ENCODE measurements at regions not wholly inside any gene's neighbourhood (a gene's known extent, or its start where the extent isn't known, plus 50 kb on each side); places are given as distances from the start of the nearest gene placed in this dataset.

DNA sequence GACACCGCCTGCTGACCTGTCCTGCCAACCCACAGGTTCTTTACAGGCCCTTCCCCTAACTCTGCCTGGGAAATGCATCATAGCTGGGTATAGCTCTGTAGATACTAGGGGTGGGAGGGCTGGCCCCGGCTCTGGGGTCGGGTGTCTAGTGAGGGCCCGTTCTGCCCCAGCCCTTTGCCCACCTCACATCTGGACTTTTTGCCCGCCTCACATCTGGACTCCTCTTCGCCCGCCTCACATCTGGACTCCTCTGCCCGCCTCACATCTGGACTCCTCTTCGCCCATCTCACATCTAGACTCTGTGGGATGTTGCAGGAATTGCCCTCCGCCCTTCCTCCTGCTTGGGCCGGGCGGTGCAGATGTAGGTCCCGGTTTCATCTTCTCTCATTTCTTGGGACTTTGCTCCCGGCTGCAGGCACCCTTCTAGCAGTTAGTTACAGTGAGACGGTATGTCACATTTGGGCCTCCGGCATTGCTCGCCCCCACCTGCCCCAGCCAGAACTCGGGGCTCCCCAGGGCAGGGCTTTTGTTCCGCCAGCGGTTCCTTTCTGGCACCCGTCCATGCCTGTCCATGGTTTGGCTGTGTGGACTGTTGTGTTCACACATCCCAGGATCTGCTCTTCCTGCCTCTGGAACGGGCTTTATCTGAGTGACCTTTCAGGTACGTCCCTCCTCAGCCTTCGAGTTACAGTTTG is 1153.7 kb downstream of the BRD1 start:
- Mint-ChIP-seq H3K36me3 (ENCODE audit: insufficient read depth) (no peaks in the 10 kb centered on the region), H3K4me3 (no peak overlapping the region), H3K4me1 (ENCODE audit: low read depth) (no peaks in the 10 kb centered on the region), H3K27me3 (ENCODE audit: low read depth) (peaks cover 3% of the 10 kb centered on the region), H3K9me3 (peaks cover 15% of the 10 kb centered on the region)
- no peak for DNase-seq
- no peak for ATAC-seq

DNA sequence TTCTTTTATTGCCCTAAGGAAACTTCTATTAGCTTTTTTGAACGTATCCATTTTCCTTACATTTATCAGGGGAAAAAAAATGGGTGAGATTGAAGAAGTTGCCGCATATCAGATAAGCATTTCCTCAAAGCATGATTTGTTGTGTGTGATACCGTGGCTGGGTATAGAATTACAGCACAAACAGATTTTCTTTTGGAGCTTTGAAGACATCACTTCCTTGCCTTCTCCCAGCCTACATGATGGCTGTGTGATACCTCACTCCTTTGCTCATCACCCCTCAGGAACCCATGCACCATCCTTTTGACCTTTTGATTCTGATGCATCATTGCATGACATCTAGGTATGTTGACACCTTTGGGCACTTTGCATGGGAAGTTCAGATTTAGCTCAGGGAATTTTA is 1155.3 kb downstream of the BRD1 start:
- ATAC-seq (no peak), DNase-seq (no peak)
- Mint-ChIP-seq H3K4me1 (ENCODE audit: low read depth) (no peaks in the 10 kb centered on the region), H3K27me3 (ENCODE audit: low read depth) (no peaks in the 10 kb centered on the region), H3K4me3 (no peak overlapping the region), H3K36me3 (ENCODE audit: insufficient read depth) (no peaks in the 10 kb centered on the region), H3K9me3 (peaks cover 15% of the 10 kb centered on the region)

DNA sequence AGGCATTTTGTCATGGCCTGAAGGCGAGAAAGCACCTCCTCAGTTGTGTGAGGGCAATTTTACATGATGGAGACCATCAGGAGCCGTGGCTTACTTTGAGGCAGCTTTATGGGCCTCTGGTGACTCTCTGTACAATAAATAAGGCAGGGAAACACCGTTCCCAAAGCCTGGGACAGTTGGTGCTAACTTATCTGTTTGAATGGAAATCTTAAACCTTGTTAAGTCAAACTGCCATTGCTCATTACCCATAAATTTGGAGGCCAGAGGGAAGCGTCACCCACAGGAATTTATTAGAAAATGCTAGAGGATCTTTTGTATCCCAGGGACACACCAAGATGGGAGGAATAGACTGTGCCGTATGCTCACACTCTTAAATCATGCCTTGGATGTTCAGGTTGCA is 1156.9 kb downstream of the BRD1 start:
- no peaks in the 10 kb centered on the region for H3K4me1 Mint-ChIP-seq (ENCODE audit: low read depth)
- H3K27me3 Mint-ChIP-seq (ENCODE audit: low read depth), result no peaks in the 10 kb centered on the region
- peaks cover 15% of the 10 kb centered on the region for H3K9me3 Mint-ChIP-seq
- no peak overlapping the region for H3K4me3 Mint-ChIP-seq
- ATAC-seq (no peak), DNase-seq (no peak)
- no peaks in the 10 kb centered on the region for H3K36me3 Mint-ChIP-seq (ENCODE audit: insufficient read depth)

DNA sequence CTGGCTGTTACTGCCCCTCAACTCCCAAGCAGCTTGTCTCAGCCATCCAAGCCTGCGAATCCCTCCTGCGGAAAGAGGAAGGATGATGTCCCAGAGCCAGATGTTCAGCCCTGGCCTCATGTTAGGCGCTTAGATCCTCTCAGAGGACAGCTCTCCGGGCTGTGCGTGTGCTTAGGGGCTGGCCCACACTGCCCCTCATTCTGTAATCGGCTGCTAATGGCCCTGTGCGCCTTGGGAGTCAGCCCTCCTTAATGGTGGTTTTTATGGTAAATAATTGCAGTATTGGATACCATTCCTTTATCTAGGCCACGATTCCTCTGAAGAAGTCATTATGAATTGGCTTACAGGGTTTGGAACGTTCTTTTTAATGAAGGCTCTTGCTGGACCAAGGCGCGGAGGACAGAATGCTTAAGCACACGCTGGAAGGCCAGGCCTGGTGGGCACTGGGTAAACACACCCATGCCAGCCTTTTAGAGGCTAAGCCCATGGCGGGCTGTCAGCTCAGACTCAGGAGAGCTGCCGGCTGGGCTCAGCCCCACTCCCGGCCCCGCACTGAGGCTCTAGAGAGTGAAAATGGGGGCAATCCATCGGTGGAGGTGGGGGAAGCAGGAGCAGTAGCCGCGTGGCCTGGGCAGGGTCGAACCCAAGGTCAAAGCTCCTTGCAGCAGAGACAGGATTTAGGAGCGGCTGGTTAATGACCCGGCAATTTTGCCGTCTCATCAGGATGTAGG is 1157.5 kb downstream of the BRD1 start:
- Mint-ChIP-seq H3K36me3 (ENCODE audit: insufficient read depth) (no peaks in the 10 kb centered on the region), H3K27me3 (ENCODE audit: low read depth) (no peaks in the 10 kb centered on the region), H3K4me3 (no peak overlapping the region), H3K4me1 (ENCODE audit: low read depth) (no peaks in the 10 kb centered on the region), H3K9me3 (peaks cover 17% of the 10 kb centered on the region)
- DNase-seq (no peak), ATAC-seq (no peak)

DNA sequence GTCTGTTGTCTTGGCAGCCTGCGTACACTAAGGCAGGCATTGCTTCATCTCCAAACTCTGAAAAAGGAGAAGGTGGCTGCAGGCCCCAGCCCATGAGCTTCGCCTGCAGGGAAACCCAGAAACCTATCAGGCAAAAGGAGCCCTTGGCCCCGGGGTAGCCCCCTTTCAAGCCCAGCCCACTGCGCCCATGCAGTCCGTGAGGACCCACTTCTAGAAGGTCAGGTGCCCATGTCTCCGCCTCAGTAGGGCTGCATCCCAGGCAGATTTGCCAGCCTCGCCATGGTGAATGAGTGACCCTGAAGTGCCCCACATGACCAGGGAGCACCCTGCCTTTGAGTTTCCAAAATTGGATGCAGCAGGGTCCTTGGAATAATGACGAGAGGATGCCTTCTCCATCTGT is 1158.4 kb downstream of the BRD1 start:
- Mint-ChIP-seq H3K4me3 (no peak overlapping the region), H3K9me3 (peaks cover 26% of the 10 kb centered on the region), H3K4me1 (ENCODE audit: low read depth) (no peaks in the 10 kb centered on the region), H3K27me3 (ENCODE audit: low read depth) (no peaks in the 10 kb centered on the region), H3K36me3 (ENCODE audit: insufficient read depth) (no peaks in the 10 kb centered on the region)
- ATAC-seq, result no peak
- DNase-seq, result no peak

DNA sequence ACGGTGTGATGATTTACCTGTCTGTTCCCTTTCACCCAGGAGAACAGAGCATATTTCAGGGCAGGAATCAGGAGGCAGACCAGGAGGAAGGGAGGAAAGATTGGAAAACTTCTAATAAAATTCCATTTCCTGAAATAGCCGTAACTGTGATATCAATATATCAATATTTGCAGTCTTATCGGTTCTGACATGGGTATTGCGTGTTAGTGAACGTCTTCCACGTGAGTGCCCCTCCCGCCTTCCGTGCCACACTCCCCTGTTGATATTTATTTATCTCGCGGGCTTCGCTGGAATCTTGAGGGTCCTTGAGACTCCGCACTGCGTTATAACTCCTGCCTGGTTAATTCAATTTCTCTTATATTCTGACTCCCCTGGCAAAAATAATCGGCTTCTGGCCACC is 1160.4 kb downstream of the BRD1 start:
- Mint-ChIP-seq H3K36me3 (ENCODE audit: insufficient read depth) (no peaks in the 10 kb centered on the region), H3K27me3 (ENCODE audit: low read depth) (no peaks in the 10 kb centered on the region), H3K9me3 (peaks cover 20% of the 10 kb centered on the region), H3K4me3 (no peak overlapping the region), H3K4me1 (ENCODE audit: low read depth) (no peaks in the 10 kb centered on the region)
- DNase-seq (no peak), ATAC-seq (no peak)

DNA sequence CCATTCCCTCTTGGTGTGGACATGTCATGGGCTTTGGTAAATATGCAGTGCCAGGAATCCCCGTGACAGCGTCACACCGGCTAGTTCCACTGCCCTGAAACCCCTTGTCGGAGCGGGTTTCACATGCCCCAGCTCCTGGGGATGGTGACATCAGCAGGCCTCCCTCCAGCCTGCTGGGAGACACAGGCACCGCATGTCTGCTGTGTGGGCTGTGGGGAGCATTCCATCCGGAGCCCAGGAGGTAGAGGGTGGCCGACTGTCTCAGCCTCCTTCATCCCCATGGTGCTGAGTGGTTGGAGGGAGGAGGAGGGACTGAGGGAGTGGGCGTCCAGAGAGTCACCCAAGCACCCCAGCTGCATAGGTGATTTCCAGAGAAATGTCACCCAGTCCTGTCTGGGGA is 1161.1 kb downstream of the BRD1 start:
- H3K9me3 Mint-ChIP-seq, result peaks cover 16% of the 10 kb centered on the region
- H3K27me3 Mint-ChIP-seq (ENCODE audit: low read depth), result no peaks in the 10 kb centered on the region
- no peaks in the 10 kb centered on the region for H3K4me1 Mint-ChIP-seq (ENCODE audit: low read depth)
- no peaks in the 10 kb centered on the region for H3K36me3 Mint-ChIP-seq (ENCODE audit: insufficient read depth)
- ATAC-seq, result no peak
- no peak for DNase-seq
- H3K4me3 Mint-ChIP-seq, result no peak overlapping the region

DNA sequence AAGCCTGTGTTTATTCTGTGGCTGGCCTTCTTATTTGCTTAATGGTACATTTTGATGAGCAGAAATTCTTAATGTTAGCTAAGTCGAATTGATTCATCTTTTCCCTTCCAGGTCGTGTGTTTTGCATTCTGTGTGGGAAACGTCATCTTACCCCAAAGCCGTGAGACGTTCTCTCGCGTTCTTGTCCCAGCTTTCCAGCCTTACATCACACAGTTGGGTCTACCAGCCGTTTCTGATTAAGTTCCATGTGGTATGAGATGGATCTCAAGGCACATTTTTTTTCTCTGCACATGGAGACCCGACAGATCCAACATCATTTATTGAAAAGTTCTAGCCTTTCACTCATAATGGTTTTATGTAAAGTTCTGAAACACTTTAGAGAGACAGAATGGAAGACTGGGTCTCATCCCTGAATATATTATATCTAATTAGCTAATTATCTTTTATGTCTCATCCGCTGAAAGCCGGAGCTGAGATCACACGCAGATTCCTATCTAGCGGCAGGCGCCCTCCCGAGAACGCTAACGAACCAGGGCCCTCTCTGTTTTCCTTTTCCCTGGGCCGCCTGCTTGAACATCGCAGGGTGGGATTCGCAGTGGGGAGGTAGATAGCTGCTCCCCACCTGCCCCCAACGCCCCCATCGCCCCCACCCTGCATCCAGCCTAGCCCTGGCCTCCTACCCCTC is 1162.2 kb downstream of the BRD1 start:
- Mint-ChIP-seq H3K4me1 (ENCODE audit: low read depth) (no peaks in the 10 kb centered on the region), H3K27me3 (ENCODE audit: low read depth) (no peaks in the 10 kb centered on the region), H3K4me3 (no peak overlapping the region), H3K9me3 (peaks cover 16% of the 10 kb centered on the region), H3K36me3 (ENCODE audit: insufficient read depth) (no peaks in the 10 kb centered on the region)
- DNase-seq, result no peak
- no peak for ATAC-seq

DNA sequence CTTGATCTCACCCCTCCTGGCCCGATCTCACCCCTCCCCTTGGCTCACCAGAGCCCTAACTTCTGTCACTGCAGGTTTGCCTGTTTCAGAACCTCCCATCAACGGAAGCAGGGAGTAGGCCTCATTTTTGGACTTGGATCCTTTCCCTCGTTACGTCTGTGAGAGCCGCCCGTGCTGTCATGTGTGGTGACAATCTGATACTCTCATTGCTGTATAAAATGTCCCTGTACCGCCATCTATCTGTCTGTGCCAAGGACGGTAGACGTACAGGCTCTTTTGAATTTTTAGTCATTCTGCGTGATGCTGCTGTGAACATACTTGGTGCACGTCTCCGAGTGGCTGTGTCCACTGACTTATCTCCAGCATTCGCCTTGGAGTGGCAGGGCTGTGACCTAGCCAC is 1163.1 kb downstream of the BRD1 start:
- ATAC-seq (no peak), DNase-seq (no peak)
- H3K9me3 Mint-ChIP-seq, result peaks cover 16% of the 10 kb centered on the region
- H3K27me3 Mint-ChIP-seq (ENCODE audit: low read depth), result no peaks in the 10 kb centered on the region
- no peak overlapping the region for H3K4me3 Mint-ChIP-seq
- H3K36me3 Mint-ChIP-seq (ENCODE audit: insufficient read depth), result no peaks in the 10 kb centered on the region
- H3K4me1 Mint-ChIP-seq (ENCODE audit: low read depth), result no peaks in the 10 kb centered on the region

DNA sequence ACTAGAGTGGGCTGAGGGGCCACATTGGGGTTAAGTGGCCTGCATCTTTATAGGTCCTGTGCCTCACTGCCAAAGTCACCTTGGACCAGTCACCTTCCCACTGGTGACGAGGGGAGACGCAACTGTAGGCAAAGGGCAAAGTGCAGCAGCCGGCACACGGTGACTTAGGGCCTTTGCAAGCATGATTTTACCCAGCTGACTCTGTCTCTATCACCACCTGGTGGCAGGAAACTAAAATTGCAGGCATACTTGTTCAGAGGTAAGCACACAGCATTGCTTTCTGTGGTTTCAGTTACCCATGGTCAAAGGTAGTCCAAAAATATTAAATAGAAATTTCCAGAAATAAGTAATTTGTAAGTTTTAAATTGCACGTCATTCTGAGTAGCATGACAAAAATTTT is 1164.4 kb downstream of the BRD1 start:
- H3K4me3 Mint-ChIP-seq, result no peak overlapping the region
- no peaks in the 10 kb centered on the region for H3K27me3 Mint-ChIP-seq (ENCODE audit: low read depth)
- ATAC-seq (no peak), DNase-seq (no peak)
- no peaks in the 10 kb centered on the region for H3K4me1 Mint-ChIP-seq (ENCODE audit: low read depth)
- no peaks in the 10 kb centered on the region for H3K36me3 Mint-ChIP-seq (ENCODE audit: insufficient read depth)
- H3K9me3 Mint-ChIP-seq, result peaks cover 16% of the 10 kb centered on the region

DNA sequence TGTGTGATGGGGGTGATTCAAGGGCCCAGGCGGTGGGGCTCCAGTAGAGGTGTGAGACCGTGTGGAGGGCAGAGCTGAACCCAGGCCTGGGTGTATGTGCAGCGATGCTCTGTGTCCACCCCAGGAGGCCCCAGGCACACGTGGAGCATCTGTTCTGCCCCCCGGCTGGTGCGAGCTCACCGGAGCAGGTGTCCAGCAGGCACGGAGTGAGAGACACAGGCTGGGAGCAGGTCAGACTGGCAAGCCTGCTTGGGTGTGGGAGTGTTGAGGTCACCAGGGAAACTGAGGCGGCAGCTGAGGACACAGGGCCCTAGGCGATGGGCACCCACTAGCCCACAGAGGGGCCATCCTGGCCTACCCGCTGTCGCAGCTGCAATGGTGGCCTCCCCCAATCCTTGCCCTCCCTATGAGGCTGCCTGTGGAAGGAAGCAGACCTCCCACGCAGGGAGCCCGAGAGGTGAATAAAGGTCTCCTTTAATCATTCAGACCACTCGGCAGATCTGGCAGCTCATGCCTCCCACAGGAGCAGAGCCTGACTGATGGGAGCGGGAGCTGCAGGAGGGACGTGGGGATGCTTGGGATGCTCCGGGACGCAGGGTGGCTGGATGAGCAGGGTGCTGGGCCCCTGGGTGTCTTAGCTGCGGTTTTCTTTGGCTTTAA is 1165.1 kb downstream of the BRD1 start:
- Mint-ChIP-seq H3K4me1 (ENCODE audit: low read depth) (no peaks in the 10 kb centered on the region), H3K36me3 (ENCODE audit: insufficient read depth) (no peaks in the 10 kb centered on the region), H3K9me3 (peaks cover 16% of the 10 kb centered on the region), H3K4me3 (no peak overlapping the region), H3K27me3 (ENCODE audit: low read depth) (no peaks in the 10 kb centered on the region)
- DNase-seq (no peak), ATAC-seq (no peak)

DNA sequence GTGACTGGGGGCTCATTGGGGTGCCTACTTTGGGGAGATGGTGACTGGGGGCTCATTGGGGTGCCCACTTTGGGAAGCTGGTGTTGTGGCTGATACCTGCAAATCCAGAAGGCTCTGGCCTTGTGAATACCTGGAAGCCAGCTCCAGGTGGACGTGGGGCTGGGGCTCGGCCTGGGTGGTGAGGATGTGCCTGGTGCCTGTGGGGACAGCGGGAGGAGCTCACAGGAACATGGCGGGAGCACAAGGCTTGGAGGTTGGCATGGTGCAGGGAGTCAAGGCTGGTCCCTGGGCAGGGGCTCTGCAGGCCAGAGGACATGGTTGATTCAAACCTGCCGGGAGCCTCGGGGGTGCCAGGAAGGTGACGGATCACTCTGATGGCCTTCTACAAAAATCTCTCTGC is 1165.7 kb downstream of the BRD1 start:
- no peaks in the 10 kb centered on the region for H3K27me3 Mint-ChIP-seq (ENCODE audit: low read depth)
- no peaks in the 10 kb centered on the region for H3K4me1 Mint-ChIP-seq (ENCODE audit: low read depth)
- H3K36me3 Mint-ChIP-seq (ENCODE audit: insufficient read depth), result no peaks in the 10 kb centered on the region
- peaks cover 16% of the 10 kb centered on the region for H3K9me3 Mint-ChIP-seq
- ATAC-seq, result no peak
- no peak overlapping the region for H3K4me3 Mint-ChIP-seq
- DNase-seq, result no peak

DNA sequence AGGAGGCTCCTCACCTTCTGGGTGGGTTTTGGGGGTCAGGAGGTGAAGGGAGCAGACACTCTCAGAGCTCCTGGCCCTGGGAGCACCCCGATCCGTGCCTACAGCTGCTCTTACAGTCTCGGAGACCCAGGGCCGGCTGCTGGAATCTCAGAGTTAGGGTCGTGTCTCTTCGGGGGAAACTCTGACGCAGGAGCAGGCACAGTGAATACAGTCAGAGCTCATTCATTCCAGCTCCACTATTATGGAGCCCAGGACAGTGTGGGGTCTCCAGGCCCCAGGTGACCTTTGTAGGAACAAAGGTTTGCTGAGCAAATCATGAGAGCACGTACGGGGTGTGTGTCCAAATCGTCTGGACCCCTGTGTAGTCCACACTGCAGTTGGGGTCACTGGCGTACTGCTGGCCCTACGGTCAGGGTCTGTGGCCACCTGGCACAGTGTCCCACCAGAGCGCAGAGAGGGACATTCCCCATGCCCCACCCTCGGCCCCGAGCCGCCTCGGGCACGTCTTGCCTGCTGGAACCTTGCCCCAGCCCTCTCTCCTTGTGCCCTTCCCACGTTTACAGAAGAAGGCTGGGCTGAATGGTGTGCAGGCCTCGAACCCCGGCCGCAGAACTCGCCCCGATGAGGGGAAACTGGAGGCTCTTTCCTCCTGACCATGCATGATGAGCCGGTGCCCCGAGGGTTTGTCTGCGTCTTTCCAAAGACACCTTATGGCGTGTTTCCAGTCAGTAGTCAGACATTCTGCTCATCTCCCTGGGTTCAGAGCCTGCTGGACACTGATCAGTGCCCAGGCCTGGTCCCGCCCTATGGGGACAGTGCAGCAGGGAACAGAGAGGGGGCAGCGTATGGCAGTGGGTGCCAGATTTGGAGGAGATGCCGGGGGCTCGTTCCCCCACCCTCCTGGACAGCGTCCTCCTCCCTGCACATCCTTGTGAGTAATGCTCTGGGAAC is 1166.6 kb downstream of the BRD1 start:
- Mint-ChIP-seq H3K36me3 (ENCODE audit: insufficient read depth) (no peaks in the 10 kb centered on the region), H3K27me3 (ENCODE audit: low read depth) (no peaks in the 10 kb centered on the region), H3K4me3 (no peak overlapping the region), H3K9me3 (peaks cover 16% of the 10 kb centered on the region), H3K4me1 (ENCODE audit: low read depth) (no peaks in the 10 kb centered on the region)
- DNase-seq, result no peak
- ATAC-seq, result no peak
